Transverse colon (tissue), 4 donors: ENCODE measurements at regions not wholly inside any gene's neighbourhood (a gene's known extent, or its start where the extent isn't known, plus 50 kb on each side); places are given as distances from the start of the nearest gene placed in this dataset.
"Not testable (repeated sequence)": the region's sequence is repeated elsewhere in the genome, so short reads cannot be mapped to it uniquely, and the experiment has no call there.

Experiments used
- DNase-seq: peaks from one replicate; pipeline ENCODE4 v3.0.0-alpha.2; 2019
- H3K27ac ChIP-seq, 4 donors: fragments of 200-600 bp; sonication (generic); 2 replicates each; pipeline ENCODE4 v1.5.1; 2016 to 2018; ENCODE audit warnings: inconsistent platforms in 4 of 4
- H3K27me3 ChIP-seq: fragments of 200-600 bp; sonication (generic); 2 replicates; pipeline ENCODE4 v1.5.1; 2017; ENCODE audit warnings: inconsistent platforms
- H3K36me3 ChIP-seq, 4 donors: fragments of 200-600 bp; sonication (generic); 2 replicates each; pipeline ENCODE4 v1.5.1; 2017 to 2019; ENCODE audit warnings: inconsistent platforms in 4 of 4
- H3K4me1 ChIP-seq, 4 donors: fragments of 200-600 bp; sonication (generic); 2 replicates each; pipeline ENCODE4 v1.5.1; 2017 to 2020; ENCODE audit warnings: inconsistent platforms in 4 of 4
- H3K4me3 ChIP-seq, 4 donors: fragments of 200-600 bp; sonication (generic); 1 replicate in 1 of 4; 2 replicates in 3 of 4; pipeline versions ENCODE4 v1.5.1 to v1.6.1; 2017 to 2019; ENCODE audit warnings: inconsistent platforms in 4 of 4
- H3K9me3 ChIP-seq, 2 donors: fragments of 200-600 bp; sonication (generic); 2 replicates each; pipeline ENCODE4 v1.5.1; 2017 to 2019; ENCODE audit warnings: inconsistent platforms in 2 of 2
- EP300 ChIP-seq: sonication (generic); formaldehyde crosslinking; IDR thresholded peaks from one replicate; pipeline ENCODE4 v1.6.1; 2017; ENCODE audit warnings: antibody characterized with exemption, low read depth
- POLR2A ChIP-seq: fragments of 450-650 bp; IDR thresholded peaks from one replicate; pipeline ENCODE4 v1.6.1; 2016; ENCODE audit warnings: antibody characterized with exemption, mild to moderate bottlenecking, moderate library complexity
- POLR2AphosphoS5 ChIP-seq, 3 donors: sonication (generic); formaldehyde crosslinking; IDR thresholded peaks; one replicate each; pipeline ENCODE4 v1.6.1; 2016; ENCODE audit warnings: antibody characterized with exemption in 3 of 3
- WGBS, 2 donors: methylation state at CpG; one replicate each; pipeline ENCODE4 v1.1.5; 2018; ENCODE audit warnings: low coverage in 1 of 2; 5-methylcytosine and 5-hydroxymethylcytosine counted together
- in situ Hi-C, 4 donors: fragments of 200-750 bp; cut with MboI; loops; one replicate each; pipeline versions ENCODE4 v1.15.0 to v1.15.1; 2017; ENCODE audit warnings: low sequenced_read_pairs in 3 of 4, low pct_ligation_motif_present in 1 of 4, low pct_unique_long_range_greater_than_20kb in 1 of 4
- intact Hi-C: fragments of 100-400 bp; cut with DNase I; formaldehyde crosslinking; loops from one replicate; pipeline ENCODE4 v1.15.1; 2023; ENCODE audit warnings: low total_unique reads
- TF ChIP-seq, protein P1 (sequence below), 5 experiments: fragments of 200-600 bp in 3 of 5; fragments of 450-650 bp in 2 of 5; sonication (generic) in 3 of 5; IDR thresholded peaks; 1 replicate in 2 of 5; 2 replicates in 3 of 5; pipeline ENCODE4 v1.5.1; 2016 to 2017; ENCODE audit warnings: antibody characterized with exemption in 5 of 5, inconsistent platforms in 3 of 5, mild to moderate bottlenecking in 2 of 5, moderate library complexity in 1 of 5

GRCh38 chr6:168856914-168857313 is 396.7 kb downstream of the THBS2 start:
- Histone ChIP-seq H3K36me3 (no peaks in the 10 kb centered on the region), H3K27ac (no peak overlapping the region), H3K4me1 (no peaks in the 10 kb centered on the region), H3K9me3 (no peaks in the 10 kb centered on the region), H3K27me3 (no peaks in the 10 kb centered on the region), H3K4me3 (no peak overlapping the region)
- in situ Hi-C loops (no loop called here), intact Hi-C loops (no loop called here)
- TF ChIP-seq POLR2AphosphoS5 (IDR thresholded peaks at IDR 0.05) (no peak), EP300 (no peak), POLR2A (no peak)
- TF ChIP-seq, protein P1, sequence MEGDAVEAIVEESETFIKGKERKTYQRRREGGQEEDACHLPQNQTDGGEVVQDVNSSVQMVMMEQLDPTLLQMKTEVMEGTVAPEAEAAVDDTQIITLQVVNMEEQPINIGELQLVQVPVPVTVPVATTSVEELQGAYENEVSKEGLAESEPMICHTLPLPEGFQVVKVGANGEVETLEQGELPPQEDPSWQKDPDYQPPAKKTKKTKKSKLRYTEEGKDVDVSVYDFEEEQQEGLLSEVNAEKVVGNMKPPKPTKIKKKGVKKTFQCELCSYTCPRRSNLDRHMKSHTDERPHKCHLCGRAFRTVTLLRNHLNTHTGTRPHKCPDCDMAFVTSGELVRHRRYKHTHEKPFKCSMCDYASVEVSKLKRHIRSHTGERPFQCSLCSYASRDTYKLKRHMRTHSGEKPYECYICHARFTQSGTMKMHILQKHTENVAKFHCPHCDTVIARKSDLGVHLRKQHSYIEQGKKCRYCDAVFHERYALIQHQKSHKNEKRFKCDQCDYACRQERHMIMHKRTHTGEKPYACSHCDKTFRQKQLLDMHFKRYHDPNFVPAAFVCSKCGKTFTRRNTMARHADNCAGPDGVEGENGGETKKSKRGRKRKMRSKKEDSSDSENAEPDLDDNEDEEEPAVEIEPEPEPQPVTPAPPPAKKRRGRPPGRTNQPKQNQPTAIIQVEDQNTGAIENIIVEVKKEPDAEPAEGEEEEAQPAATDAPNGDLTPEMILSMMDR (IDR thresholded peaks at IDR 0.05), result no peak
- no peak for DNase-seq
- 65 to 71% methylated on average over 6 to 7 of the region's 7 CpGs for WGBS, 2 donors

DNA sequence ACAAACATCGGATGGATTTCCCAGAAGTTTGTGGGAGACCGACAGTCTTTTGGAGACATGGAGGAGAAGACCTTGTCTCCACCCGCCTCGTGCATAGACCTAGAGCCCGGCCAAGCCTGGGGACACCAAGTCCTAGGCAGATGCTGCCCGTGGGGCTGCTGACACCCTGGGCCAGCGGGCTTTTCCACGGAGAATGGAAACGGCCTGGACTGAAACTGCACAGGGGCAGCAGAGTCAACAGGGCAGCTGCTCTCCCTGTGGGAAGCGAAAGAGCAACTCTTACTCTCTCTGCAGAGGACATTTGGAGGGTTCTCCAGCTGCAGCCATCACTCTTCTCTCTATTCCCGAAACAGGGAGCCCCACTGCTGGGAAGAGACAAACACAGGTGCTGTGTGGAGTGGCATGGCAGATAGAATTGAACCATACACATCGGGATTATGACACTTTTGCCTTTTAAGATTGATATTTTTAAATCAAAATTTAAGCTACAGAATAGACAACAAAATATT is 401.2 kb downstream of the THBS2 start:
- DNase-seq, result no peak

GRCh38 chr6:168851460-168852375 is 401.9 kb downstream of the THBS2 start:
- Histone ChIP-seq H3K27me3 (no peaks in the 10 kb centered on the region), H3K4me1 (peaks cover 0 to 4% (median 0%) of the 10 kb centered on the region in 4 donors), H3K9me3 (no peaks in the 10 kb centered on the region), H3K4me3 (peak overlapping the region in 2 of 4 donors; percentile 7 to 20), H3K36me3 (no peaks in the 10 kb centered on the region), H3K27ac (no peak overlapping the region)
- in situ Hi-C loops, result no loop called here
- TF ChIP-seq, protein P1 (IDR thresholded peaks at IDR 0.05), result no peak
- no peak for TF ChIP-seq POLR2AphosphoS5 (IDR thresholded peaks at IDR 0.05)
- TF ChIP-seq POLR2A, result no peak
- intact Hi-C loops, result no loop called here
- DNase-seq, result no peak
- WGBS, 2 donors, result 40 to 72% methylated on average over 5 to 11 of the region's 11 CpGs

More for the DNA sequence above, 401.2 kb downstream of the THBS2 start:
- 87 to 90% methylated on average over 4 to 12 of the region's 12 CpGs for WGBS, 2 donors
- no peak for TF ChIP-seq EP300
- TF ChIP-seq POLR2AphosphoS5 (IDR thresholded peaks at IDR 0.05), result no peak
- H3K27me3 ChIP-seq, result no peaks in the 10 kb centered on the region
- H3K36me3 ChIP-seq, result no peaks in the 10 kb centered on the region
- H3K4me1 ChIP-seq, result peaks cover 0 to 4% (median 0%) of the 10 kb centered on the region in 4 donors
- intact Hi-C loops (no loop called here), in situ Hi-C loops (no loop called here)
- H3K9me3 ChIP-seq, result no peaks in the 10 kb centered on the region
- no peak overlapping the region for H3K27ac ChIP-seq
- H3K4me3 ChIP-seq, result no peak overlapping the region

- H3K27me3 ChIP-seq, H3K4me1 ChIP-seq, H3K4me3 ChIP-seq, in situ Hi-C loops, H3K9me3 ChIP-seq, H3K36me3 ChIP-seq, intact Hi-C loops, H3K27ac ChIP-seq, DNase-seq: not testable (repeated sequence)
- 89% methylated on average over 24 of the region's 26 CpGs; no CpG with 5 or more reads in 1 of the 2 donors for WGBS, 2 donors
Observed at GRCh38 chr6:168850027-168850736, 403.5 kb downstream of the THBS2 start.

DNA sequence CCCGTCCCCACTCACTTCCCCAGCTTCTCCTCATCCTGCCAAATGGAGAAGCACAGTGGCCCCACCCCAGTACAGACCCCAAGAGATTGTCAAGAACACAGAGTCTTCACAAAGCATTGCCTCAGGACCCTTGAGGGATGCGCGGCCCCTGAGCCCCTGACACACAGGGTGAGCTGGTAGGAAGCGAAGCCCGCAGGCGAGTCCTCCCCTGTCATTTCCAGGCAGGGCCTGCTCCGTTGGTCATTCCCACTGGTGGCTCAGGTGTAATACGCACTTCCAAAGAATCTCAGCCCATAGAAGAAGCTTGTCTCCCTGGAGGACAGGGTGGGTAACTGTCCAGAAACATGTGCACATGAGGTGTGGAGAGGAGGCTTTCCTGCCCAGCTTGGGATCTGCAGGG is 404.2 kb downstream of the THBS2 start:
- 80 to 93% methylated on average over 1 to 8 of the region's 8 CpGs for WGBS, 2 donors
- no peak overlapping the region for H3K27ac ChIP-seq
- TF ChIP-seq, protein P1 (IDR thresholded peaks at IDR 0.05), result no peak
- TF ChIP-seq EP300, result no peak
- no peak for TF ChIP-seq POLR2AphosphoS5 (IDR thresholded peaks at IDR 0.05)
- no peak for TF ChIP-seq POLR2A
- no peak overlapping the region for H3K4me3 ChIP-seq
- no peak for DNase-seq
- intact Hi-C loops (no loop called here), in situ Hi-C loops (no loop called here)
- H3K36me3 ChIP-seq, result no peaks in the 10 kb centered on the region
- H3K27me3 ChIP-seq, result no peaks in the 10 kb centered on the region
- no peaks in the 10 kb centered on the region for H3K9me3 ChIP-seq
- H3K4me1 ChIP-seq, result peaks cover 0 to 4% (median 0%) of the 10 kb centered on the region in 4 donors
